CD4-positive, alpha-beta T cell treated with Interleukin-4 for 1 hour (primary cell): ENCODE measurements at regions not wholly inside any gene's neighbourhood (a gene's known extent, or its start where the extent isn't known, plus 50 kb on each side); places are given as distances from the start of the nearest gene placed in this dataset.

Experiments
- DNase-seq, 2 donors: peaks; one replicate each; pipeline ENCODE4 v3.0.0-alpha.2; 2020 to 2022

DNA sequence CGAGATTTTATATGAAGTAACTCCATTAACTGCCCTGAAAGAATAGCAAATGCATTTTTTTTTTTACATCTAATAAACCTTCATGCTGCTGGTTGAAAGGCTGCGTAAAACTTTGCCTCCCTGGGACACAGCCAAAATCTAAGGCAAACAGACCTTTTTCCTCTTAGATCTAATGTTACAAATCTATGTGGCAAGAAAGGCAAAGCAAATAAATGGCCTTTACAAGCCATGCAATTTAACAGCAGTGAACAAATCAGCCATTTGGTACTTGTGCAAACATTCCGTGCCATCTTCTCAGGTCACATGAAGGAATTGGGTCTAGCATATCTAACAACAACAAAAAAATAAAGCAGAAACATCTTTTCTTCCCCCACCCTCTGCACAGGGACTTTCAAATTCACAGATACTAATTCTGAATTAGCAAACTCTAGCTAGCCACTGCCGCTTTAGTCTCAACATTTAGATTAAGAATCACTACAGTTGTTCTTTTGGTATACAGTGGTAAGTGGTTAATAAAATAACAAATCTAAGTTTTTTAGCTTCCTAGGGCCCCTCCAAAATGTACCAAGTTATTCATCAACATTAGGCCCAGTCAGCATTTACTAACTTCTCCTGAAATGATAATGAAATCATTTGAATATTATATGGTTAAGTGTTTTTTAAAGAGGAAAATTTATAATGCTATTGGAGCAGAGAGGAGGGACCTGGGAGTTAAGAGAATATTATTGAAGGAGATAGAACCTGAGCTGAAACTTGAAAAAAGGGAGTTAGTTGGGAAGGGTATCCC, 593.8 kb downstream of the SMARCA1 start:
- DNase-seq = no peak

DNA sequence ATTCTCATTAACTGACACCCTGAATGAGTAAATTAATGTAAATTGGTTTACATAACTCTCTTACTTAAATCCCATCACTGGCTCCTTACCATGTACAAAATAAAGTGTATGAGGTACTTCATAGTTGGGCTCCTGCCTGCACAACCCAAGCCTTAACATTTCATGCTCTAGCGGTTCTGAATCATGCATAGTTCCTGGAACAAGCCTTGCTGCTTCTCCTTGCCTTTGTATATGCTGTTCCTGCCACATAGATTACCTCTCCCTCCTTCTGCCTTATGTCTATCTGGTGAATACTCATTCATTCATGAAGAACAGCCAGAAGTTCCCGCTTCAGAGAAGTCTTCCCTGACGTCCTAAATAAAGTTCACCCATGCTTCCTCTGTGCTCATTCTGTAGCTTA, 594.7 kb downstream of the SMARCA1 start:
- DNase-seq = no peak

DNA sequence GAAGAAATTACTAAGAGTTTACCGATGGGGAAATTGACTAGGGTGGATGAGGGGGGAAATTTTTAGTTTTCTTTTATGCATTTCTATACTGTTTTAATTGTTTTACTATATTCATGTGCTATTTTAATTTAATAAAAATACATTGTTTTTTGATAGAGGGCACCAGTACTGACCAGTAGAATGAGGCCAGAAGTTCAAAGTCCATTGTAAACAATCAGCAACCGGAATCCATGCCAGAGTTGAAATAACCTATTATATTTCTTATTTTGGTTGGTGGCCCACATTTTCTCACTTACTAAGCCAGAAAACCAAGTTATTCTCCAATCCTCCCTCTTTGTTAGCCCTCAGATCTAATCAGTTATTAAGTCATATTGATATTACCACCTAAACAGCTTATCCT, 595.9 kb downstream of the SMARCA1 start:
- no peak for DNase-seq

DNA sequence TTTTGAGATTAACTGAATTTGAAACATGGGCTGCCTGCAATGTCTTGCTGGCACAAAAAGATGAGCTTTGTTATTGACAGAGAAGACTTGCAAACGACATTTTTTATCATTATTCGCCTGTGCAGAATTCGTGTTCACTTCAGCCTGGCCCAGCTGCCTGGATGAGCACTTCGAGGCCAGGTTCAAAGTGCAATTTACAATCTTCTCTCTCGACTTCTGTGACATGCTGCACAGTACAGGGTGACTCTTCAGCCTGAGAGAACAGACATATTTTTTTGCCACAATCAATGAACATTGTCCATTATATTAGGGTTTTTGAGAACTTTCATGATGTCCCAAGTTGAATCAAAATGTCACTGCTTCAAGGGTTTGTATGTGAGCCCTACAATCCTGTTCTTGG, 616.5 kb downstream of the SMARCA1 start:
- no peak for DNase-seq

- no peak for DNase-seq
Measured at GRCh38 chrX:128901018-128901417, 622.3 kb downstream of the SMARCA1 start.

- no peak for DNase-seq
Measured at GRCh38 chrX:128897621-128898020, 625.7 kb downstream of the SMARCA1 start.

DNA sequence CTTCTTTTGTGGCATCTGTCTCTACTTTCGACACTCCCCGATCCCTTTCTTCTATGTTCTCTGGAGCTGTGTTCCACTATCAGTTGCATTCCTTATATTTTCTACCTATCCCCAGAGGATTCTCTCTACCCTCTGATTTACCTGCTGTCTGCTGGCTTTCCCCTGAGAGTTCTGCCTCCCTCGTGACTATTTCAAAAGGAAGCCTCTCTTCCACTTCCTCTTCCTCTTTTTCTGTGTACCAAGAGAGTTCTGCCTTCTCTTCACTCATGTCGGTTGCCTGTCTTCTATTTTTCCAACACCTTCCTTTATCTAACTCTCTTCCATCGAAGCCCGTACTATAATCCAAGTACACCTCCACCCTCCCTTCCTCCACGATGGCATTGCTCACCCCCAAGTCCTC, 631.7 kb downstream of the SMARCA1 start:
- no peak for DNase-seq

DNA sequence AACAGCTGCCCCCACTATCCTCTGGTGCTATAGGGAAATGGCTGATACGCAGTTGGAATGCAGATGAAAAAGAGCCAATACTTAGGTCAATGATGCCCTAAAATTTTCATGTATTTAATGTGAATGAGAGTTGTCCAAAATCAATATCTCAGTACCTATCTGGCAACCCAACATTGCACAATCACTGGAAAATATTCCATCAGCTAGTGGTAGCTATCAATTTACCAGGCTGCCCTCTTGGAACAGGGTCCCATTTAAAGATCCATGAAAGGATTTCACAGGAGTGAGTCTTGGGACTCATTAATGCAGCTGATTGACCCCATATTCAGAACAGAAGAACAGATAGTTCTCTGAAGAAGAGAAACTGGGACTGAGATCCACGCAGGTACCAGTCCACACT, 638.9 kb downstream of the SMARCA1 start:
- no peak for DNase-seq

- no peak for DNase-seq
Measured at GRCh38 chrX:128883650-128884049, 639.6 kb downstream of the SMARCA1 start.

DNA sequence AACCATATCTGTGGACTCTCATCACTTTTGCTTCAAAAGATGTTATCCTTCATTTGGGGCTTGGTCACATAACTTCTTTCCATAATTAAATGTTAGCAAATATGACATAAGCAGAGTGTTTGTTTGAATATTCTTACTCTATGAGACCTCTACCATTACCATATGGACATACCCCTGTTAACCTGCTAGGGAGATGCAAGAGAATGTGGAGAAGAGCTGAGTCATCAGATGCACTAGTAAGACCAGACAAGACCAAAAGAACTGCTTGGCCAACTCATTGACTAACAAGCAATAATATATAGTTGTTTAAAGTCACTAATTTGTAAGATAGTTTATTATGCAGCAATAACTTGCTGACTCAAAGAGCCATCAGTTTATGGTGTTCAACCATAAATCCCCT, 652.9 kb downstream of the SMARCA1 start:
- DNase-seq = no peak

DNA sequence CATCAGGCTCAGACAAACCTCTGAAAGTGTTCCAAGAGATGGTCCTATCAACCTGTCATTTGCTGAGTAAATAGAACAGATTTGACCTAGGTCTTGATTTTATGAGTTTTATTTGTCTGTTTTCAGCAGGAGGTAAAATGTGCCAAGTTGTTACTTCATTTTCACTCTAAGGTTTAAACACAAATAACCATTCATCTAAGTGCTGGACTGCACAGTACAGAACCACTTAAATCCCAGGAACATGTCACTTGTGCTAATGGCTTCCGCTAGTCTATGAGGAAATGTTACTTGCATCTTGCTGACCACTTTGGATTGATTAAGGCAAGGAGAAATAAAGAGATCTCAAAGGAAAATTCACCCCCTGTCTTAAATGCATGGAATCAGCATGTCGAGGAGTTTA, 660.7 kb downstream of the SMARCA1 start:
- no peak for DNase-seq

DNA sequence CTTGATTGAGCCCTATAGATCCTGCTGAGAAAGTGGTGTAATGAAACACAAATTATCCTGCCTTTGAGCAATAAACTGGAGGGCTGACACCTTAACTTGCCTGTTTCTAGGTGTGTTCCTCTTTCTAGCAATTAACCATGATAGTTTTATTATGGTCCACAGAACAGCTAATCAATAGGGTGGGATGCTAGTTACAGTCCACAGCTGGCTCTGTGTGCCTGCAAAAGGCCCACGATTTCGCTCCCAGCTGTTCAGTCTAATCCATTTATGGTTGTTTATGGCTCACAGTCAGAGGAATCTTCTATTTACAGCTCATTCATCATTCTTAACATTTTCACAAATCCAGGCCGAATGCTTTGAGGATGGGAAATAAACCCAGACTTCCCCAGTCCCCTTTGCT, 674.9 kb downstream of the SMARCA1 start:
- no peak for DNase-seq

DNA sequence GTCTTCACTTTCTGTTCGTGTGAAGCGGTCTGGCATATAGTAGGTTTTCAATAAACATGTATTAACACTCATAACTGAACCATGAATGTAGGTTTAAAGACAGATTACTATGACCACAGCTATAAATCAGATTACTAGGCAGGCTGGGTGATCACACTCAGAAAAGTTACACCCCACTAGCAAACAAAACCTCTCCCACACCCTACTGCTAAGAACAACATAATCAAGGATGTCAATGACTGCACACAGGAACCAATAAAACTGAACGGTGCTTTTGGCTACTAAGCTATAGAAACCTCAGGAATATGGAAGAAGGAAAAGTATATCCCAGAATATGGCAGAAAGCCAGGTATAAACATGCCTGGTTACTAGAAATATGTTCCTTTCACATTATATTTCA, 676.9 kb downstream of the SMARCA1 start:
- no peak for DNase-seq

GRCh38 chrX:128818690-128819089, 704.6 kb downstream of the SMARCA1 start:
- no peak for DNase-seq

DNA sequence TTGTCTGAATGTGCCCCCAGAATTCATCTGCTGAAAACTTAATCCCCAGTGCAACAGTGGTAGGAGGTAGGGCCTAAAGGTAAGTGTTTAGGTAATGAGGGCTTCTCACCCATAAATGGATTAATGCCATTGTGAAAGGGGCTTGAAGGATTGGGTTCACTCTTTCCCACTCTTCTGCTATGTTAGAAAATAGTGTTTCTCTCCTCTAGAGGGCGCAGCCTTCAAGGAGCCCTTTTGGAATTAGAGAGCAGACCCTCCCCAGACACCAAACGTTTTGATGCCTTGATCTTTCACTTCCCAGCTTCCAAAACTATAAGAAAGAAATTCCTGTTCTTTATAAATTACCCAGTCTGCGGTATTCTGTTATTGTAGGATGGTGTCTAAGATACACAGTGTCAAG, 706.4 kb downstream of the SMARCA1 start:
- no peak for DNase-seq

DNA sequence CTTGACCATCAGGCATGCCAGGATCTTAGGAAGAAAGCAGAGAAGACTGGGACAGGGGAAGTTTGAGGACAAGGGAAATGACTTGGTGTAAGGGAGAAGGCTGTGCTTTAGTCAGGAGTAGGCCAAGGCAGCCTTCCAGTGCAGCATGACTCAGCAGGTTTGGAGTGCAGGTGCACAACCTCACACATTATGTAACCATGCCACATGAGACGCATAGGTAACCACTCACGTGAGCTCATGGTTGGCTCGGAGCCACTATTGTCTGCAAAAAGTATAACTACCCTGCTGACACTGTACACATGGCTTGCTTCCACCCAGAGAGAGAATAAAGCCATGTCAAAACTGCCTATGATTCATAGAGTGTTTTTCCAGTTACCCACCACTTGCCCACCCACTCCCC, 715.9 kb downstream of the SMARCA1 start:
- DNase-seq = peak in 1 of 2 donors; percentile 1

- no peak for DNase-seq
Measured at GRCh38 chrX:128805236-128805635, 718.1 kb downstream of the SMARCA1 start.

GRCh38 chrX:128804828-128805227, 718.5 kb downstream of the SMARCA1 start:
- no peak for DNase-seq

DNA sequence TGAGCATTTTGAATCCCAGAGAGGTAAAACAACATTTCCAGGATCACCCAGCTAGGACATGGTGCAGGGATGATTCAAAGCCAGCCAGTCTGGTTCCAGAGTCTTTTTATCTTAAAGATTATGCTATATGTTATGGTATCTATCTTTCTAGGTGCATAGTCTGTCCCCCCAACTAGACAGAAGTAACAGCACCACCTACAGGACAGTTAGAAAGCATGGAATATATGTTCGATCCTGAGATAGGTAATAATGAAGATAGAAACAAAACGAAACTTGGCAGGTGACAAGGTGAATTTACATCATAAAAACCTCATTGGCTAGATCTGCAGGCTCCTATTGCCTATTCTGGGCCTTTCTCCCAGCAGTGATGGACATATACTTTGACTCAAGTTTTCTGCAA, 723.2 kb downstream of the SMARCA1 start:
- no peak for DNase-seq

DNA sequence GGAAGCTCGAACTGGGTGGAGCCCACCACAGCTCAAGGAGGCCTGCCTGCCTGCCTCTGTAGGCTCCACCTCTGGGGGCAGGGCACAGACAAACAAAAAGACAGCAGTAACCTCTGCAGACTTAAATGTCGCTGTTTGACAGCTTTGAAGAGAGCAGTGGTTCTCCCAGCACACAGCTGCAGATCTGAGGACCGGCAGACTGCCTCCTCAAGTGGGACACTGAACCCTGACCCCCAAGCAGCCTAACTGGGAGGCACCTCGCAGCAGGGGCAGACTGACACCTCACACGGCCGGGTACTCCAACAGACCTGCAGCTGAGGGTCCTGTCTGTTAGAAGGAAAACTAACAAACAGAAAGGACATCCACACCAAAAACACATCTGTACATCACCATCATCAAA, 730.9 kb upstream of the ACTRT1 start:
- peak in 1 of 2 donors; percentile 8 for DNase-seq

- DNase-seq = peak in 1 of 2 donors; percentile 13
Measured at GRCh38 chrX:128781506-128781905, 729.3 kb upstream of the ACTRT1 start.

- DNase-seq = no peak
Measured at GRCh38 chrX:128780934-128781333, 728.7 kb upstream of the ACTRT1 start.

DNA sequence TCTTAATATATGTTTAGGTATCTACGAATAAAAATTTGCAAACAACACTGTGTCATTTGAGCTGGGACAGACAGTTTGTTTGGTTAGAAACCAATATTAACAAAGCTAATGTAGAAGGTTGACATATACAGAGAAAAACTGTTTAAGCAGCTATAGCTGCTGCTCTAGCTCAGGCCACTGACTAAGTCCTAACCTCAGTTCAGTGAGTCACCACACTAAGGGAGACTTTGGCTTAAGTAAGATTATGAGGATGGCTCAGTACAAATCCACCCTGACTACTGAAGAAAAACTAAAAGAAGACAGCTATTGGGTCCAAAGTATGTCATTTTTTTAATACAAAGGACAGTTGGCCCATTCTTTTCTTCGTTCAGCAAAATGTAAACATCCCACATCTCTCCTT, 717.3 kb upstream of the ACTRT1 start:
- no peak for DNase-seq

- DNase-seq = no peak
Measured at GRCh38 chrX:128759745-128760144, 707.5 kb upstream of the ACTRT1 start.

DNA sequence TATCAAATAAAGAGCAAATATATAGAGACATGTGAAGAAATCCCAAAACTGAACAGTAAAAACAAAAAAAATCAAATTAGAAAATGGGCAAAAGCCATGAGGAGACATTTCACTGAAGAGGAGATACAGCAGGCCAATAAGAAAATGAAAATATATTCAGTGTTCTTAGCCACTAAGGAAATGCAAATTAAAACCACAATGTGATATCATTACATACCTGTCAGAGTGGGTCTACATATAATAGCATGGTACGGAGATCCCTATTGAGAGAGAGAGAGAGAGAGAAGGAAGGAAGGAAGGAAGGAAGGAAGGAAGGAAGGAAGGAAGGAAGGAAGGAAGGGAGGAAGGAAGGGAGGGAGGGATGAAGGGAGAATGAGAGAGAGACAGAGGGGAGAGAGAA, 707.0 kb upstream of the ACTRT1 start:
- no peak for DNase-seq
